ES-I3 (cell line): ENCODE measurements at regions not wholly inside any gene's neighbourhood (a gene's known extent, or its start where the extent isn't known, plus 50 kb on each side); places are given as distances from the start of the nearest gene placed in this dataset.

Experiments used
- H3K36me3 ChIP-seq: 2 replicates; pipeline ENCODE4 v1.6.1; 2013; ENCODE audit warnings: mild to moderate bottlenecking, low read length, control low read depth, moderate library complexity; ENCODE audit not compliant: insufficient read depth
- H3K4me1 ChIP-seq: 2 replicates; pipeline ENCODE4 v1.6.1; 2013; ENCODE audit warnings: mild to moderate bottlenecking, control low read depth, low read length; ENCODE audit not compliant: insufficient read depth
- H3K9ac ChIP-seq: 2 replicates; pipeline ENCODE4 v1.6.1; 2013; ENCODE audit warnings: low read depth, mild to moderate bottlenecking, low read length, moderate library complexity
- H3K9me3 ChIP-seq: 2 replicates; pipeline ENCODE4 v1.6.1; 2013; ENCODE audit warnings: mild to moderate bottlenecking, low read length, moderate library complexity; ENCODE audit not compliant: control insufficient read depth, insufficient read depth

GRCh38 chr6:145502416-145502815 lies 232.9 kb downstream of the EPM2A start:
- H3K9ac ChIP-seq: no peak overlapping the region
- no peaks in the 10 kb centered on the region for H3K4me1 ChIP-seq
- H3K36me3 ChIP-seq: no peaks in the 10 kb centered on the region
- H3K9me3 ChIP-seq: no peaks in the 10 kb centered on the region

DNA sequence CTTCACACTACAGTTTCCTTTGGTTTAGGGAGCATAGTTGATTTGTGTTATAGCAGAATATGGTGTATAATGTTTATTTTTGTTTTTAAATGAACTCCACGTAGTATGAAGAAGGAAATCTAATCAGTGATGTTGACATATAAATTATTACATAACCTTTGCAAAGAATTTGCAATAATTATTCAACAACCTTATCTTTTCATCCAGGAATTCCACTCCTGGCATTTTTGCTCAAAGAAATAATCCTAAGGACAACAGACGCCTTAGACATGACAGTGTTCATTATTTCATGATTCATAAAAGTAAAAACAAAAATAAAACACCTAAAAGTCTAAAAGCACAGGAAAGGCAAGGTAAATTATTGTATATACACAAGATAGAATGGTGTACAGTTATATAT lies 229.2 kb downstream of the EPM2A start:
- H3K9ac ChIP-seq: no peak overlapping the region
- H3K4me1 ChIP-seq: no peaks in the 10 kb centered on the region
- no peaks in the 10 kb centered on the region for H3K9me3 ChIP-seq
- no peaks in the 10 kb centered on the region for H3K36me3 ChIP-seq

DNA sequence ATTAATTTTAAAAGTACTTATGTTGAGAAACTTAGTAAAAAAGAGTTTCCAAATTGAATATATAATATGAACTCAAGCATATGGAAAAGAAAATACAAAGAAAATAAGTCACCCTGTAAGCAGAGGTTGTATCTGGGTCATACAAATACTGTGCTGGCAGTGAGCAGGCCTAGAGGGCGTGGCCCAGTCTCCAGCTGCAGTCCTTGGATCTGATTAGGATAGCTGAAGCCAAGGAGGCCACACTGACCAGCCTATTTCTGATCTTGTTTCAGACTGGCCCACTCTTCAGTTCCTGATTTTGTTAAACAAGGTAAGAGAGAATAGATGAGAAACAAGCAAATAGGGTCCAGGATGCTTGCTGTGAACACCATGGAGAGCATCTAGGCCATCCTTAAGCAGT lies 228.8 kb downstream of the EPM2A start:
- Histone ChIP-seq H3K36me3 (no peaks in the 10 kb centered on the region), H3K9ac (no peak overlapping the region), H3K4me1 (no peaks in the 10 kb centered on the region), H3K9me3 (no peaks in the 10 kb centered on the region)

DNA sequence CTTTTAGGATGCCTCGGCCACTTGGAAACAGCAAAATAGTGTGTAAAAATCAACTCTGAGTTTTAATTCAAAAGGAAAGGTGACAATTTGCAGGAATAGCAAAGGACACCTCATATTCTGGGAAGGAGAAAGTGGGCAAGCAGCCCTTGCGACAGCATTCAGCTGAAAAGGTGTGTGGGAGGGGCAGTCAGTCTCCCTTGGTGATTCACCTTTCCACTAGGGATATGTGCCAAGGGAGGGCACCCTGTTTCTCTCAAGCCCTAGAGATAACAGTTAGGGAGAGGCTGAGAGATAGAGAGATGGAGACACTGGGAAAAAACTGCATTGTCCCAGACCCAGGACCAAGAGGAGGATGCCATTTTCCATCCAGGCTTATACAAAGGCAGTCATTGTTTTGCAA lies 228.1 kb downstream of the EPM2A start:
- Histone ChIP-seq H3K4me1 (no peaks in the 10 kb centered on the region), H3K9me3 (no peaks in the 10 kb centered on the region), H3K9ac (no peak overlapping the region), H3K36me3 (no peaks in the 10 kb centered on the region)

DNA sequence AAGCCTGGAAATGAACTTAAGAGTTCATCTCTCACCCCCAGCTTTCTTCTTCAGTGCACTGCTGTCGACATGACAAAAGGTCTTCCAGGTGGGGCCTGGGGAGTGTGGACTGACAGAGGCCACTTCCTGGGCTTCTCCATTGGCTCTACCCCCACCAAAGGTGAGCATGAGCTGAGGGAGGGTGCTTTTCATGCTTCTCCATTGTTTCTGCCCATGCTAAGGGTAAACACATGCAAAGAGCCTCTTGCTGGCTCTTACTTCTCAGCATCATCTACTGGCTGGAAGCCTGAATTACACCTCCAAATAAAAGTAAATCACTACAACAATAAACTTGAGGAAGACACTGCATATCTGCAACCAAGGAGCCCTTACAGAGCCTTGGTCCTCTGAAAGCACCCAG lies 227.2 kb downstream of the EPM2A start:
- H3K36me3 ChIP-seq: no peaks in the 10 kb centered on the region
- no peaks in the 10 kb centered on the region for H3K4me1 ChIP-seq
- no peak overlapping the region for H3K9ac ChIP-seq
- no peaks in the 10 kb centered on the region for H3K9me3 ChIP-seq

GRCh38 chr6:145517492-145517891 lies 217.8 kb downstream of the EPM2A start:
- no peaks in the 10 kb centered on the region for H3K9me3 ChIP-seq
- H3K36me3 ChIP-seq: no peaks in the 10 kb centered on the region
- no peak overlapping the region for H3K9ac ChIP-seq
- no peaks in the 10 kb centered on the region for H3K4me1 ChIP-seq

- Histone ChIP-seq H3K4me1 (peaks cover under 1% of the 10 kb centered on the region; the same call in 1 of the 2 replicates), H3K36me3 (no peaks in the 10 kb centered on the region), H3K9ac (no peak overlapping the region), H3K9me3 (no peaks in the 10 kb centered on the region)
Measured at GRCh38 chr6:145525038-145525437, 210.3 kb downstream of the EPM2A start.

DNA sequence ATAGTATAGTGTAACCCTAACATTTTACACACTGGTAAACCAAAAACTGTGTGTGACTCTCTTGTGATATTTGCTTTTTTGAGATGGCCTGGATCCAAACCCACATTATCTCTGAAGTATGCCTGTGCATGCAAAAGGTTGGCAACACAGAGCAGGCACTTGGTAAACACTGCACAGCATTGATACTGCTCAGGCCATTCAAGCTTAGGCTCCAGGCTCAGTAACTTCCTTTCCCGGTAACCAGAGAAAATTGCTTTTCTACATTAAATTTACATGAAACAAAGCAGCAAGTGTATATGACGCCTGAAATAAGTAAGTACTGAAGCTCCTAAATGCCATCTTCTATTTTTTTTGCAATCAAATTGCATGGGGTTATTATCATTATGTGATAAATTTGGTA lies 205.7 kb downstream of the EPM2A start:
- Histone ChIP-seq H3K9ac (no peak overlapping the region), H3K36me3 (no peaks in the 10 kb centered on the region), H3K9me3 (no peaks in the 10 kb centered on the region), H3K4me1 (peaks cover 17% of the 10 kb centered on the region; the same call in 1 of the 2 replicates)

GRCh38 chr6:145530454-145530853 lies 204.9 kb downstream of the EPM2A start:
- no peaks in the 10 kb centered on the region for H3K36me3 ChIP-seq
- H3K9me3 ChIP-seq: no peaks in the 10 kb centered on the region
- H3K4me1 ChIP-seq: peaks cover 17% of the 10 kb centered on the region; the same call in 1 of the 2 replicates
- no peak overlapping the region for H3K9ac ChIP-seq

DNA sequence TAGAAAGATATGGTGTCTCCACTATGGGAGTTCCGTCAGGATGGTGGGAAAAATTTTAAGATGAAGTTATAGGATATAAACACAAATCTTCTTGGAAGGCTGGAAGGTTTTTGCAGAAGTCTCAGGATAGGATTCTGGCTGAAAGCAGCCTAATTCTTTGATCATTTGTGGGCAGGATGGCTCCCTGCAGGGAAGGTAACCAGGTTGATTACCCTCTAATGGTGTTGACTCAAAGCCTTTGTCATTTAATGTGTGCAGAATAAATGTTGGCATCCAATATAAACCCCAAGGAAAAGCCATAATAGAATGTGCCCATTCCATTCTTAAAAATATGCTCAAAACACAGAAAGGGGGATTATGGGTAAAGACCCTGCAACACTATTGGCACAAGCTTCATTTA lies 204.3 kb downstream of the EPM2A start:
- Histone ChIP-seq H3K4me1 (peaks cover 17% of the 10 kb centered on the region; the same call in 1 of the 2 replicates), H3K36me3 (no peaks in the 10 kb centered on the region), H3K9ac (no peak overlapping the region), H3K9me3 (no peaks in the 10 kb centered on the region)

DNA sequence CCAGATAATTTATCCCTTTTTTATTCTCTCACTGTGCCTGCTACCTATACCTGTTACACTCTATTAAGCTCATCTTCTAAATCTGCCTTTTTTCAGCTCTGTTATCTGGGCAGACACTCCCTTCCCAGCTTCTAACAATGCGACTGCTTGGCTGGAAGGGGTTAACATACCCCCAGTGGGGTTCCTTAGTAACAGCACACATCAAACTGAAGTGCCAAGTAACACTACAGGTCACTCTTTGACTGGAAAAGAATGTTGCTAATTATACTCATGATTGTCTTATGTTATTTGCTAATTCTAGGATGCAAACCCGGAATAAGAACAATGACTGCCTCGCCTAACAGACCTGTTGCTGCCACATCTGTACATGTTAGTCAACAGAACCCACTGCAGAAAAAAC lies 203.5 kb downstream of the EPM2A start:
- Histone ChIP-seq H3K36me3 (no peaks in the 10 kb centered on the region), H3K4me1 (peaks cover 17% of the 10 kb centered on the region; the same call in 1 of the 2 replicates), H3K9ac (no peak overlapping the region), H3K9me3 (no peaks in the 10 kb centered on the region)

- peaks cover 17% of the 10 kb centered on the region; the same call in 1 of the 2 replicates for H3K4me1 ChIP-seq
- H3K36me3 ChIP-seq: no peaks in the 10 kb centered on the region
- H3K9me3 ChIP-seq: no peaks in the 10 kb centered on the region
- H3K9ac ChIP-seq: no peak overlapping the region
Measured at GRCh38 chr6:145532361-145532760, 203.0 kb downstream of the EPM2A start.

GRCh38 chr6:145534989-145535388 lies 200.3 kb downstream of the EPM2A start:
- Histone ChIP-seq H3K36me3 (no peaks in the 10 kb centered on the region), H3K4me1 (peaks cover 17% of the 10 kb centered on the region; the same call in 1 of the 2 replicates), H3K9me3 (no peaks in the 10 kb centered on the region), H3K9ac (no peak overlapping the region)

- H3K9me3 ChIP-seq: no peaks in the 10 kb centered on the region
- H3K4me1 ChIP-seq: no peaks in the 10 kb centered on the region
- no peaks in the 10 kb centered on the region for H3K36me3 ChIP-seq
- no peak overlapping the region for H3K9ac ChIP-seq
Measured at GRCh38 chr6:145538989-145539388, 196.3 kb downstream of the EPM2A start.

GRCh38 chr6:145539831-145540230 lies 195.5 kb downstream of the EPM2A start:
- Histone ChIP-seq H3K9me3 (no peaks in the 10 kb centered on the region), H3K9ac (no peak overlapping the region), H3K4me1 (no peaks in the 10 kb centered on the region), H3K36me3 (no peaks in the 10 kb centered on the region)

- Histone ChIP-seq H3K36me3 (no peaks in the 10 kb centered on the region), H3K9ac (no peak overlapping the region), H3K4me1 (no peaks in the 10 kb centered on the region), H3K9me3 (no peaks in the 10 kb centered on the region)
Measured at GRCh38 chr6:145540741-145541140, 194.6 kb downstream of the EPM2A start.
